HepG2 (cell line): ENCODE measurements at regions not wholly inside any gene's neighbourhood (a gene's known extent, or its start where the extent isn't known, plus 50 kb on each side); places are given as distances from the start of the nearest gene placed in this dataset.

Experiments used
- ATRX ChIP-seq: sonication (generic); formaldehyde crosslinking; IDR thresholded peaks from 2 replicates; pipeline ENCODE4 v1.4.0; 2020; ENCODE audit warnings: missing genetic modification reagents, borderline replicate concordance
- CAMTA2 ChIP-seq: sonication (generic); formaldehyde crosslinking; IDR thresholded peaks from 2 replicates; pipeline ENCODE4 v1.4.0; 2020; ENCODE audit warnings: mild to moderate bottlenecking, missing genetic modification reagents, borderline replicate concordance
- CEBPB ChIP-seq: IDR thresholded peaks from 2 replicates; pipeline ENCODE4 v1.6.1; 2011; ENCODE audit warnings: low read depth, low read length, improper control_type of control experiment, borderline replicate concordance
- DNMT3B ChIP-seq: conservative IDR thresholded peaks from 2 replicates; pipeline ENCODE4 v1.6.1; 2016; ENCODE audit warnings: missing biosample characterization, control low read depth
- EHMT2 ChIP-seq: fragments of 200-600 bp; sonication (generic); IDR thresholded peaks from 2 replicates; pipeline ENCODE4 v1.7.0; 2017; ENCODE audit warnings: antibody characterized with exemption, low read depth, low read length, borderline replicate concordance
- IRF2 ChIP-seq: IDR thresholded peaks from 2 replicates; pipeline ENCODE4 v1.6.1; 2018; ENCODE audit warnings: missing genetic modification reagents, missing compliant biosample characterization
- RARG ChIP-seq: sonication (generic); formaldehyde crosslinking; IDR thresholded peaks from 2 replicates; pipeline ENCODE4 v1.4.0; 2020; ENCODE audit warnings: low read depth, mild to moderate bottlenecking, missing genetic modification reagents
- RFX1 ChIP-seq: fragments of 450-650 bp; IDR thresholded peaks from 2 replicates; pipeline ENCODE4 v1.6.1; 2017
- SP4 ChIP-seq: sonication (generic); formaldehyde crosslinking; IDR thresholded peaks from 2 replicates; pipeline ENCODE4 v1.8.1; 2023; ENCODE audit warnings: mild to moderate bottlenecking, missing genetic modification reagents
- TEAD2 ChIP-seq: sonication (generic); formaldehyde crosslinking; IDR thresholded peaks from 2 replicates; pipeline ENCODE4 v1.9.0; 2021; ENCODE audit warnings: missing genetic modification reagents
- UBTF ChIP-seq: sonication (generic); formaldehyde crosslinking; IDR thresholded peaks from 2 replicates; pipeline ENCODE4 v1.4.0; 2020; ENCODE audit warnings: mild to moderate bottlenecking, missing genetic modification reagents
- ZBTB43 ChIP-seq: sonication (generic); formaldehyde crosslinking; conservative IDR thresholded peaks from 2 replicates; pipeline ENCODE4 v1.4.0; 2020; ENCODE audit warnings: missing genetic modification reagents
- ZNF225 ChIP-seq: sonication (generic); formaldehyde crosslinking; IDR thresholded peaks from 2 replicates; pipeline ENCODE4 v1.4.0; 2020; ENCODE audit warnings: mild to moderate bottlenecking, missing genetic modification reagents
- ZNF550 ChIP-seq: sonication (generic); formaldehyde crosslinking; IDR thresholded peaks from 2 replicates; pipeline ENCODE4 v1.4.0; 2020; ENCODE audit warnings: mild to moderate bottlenecking, missing genetic modification reagents, borderline replicate concordance
- ZNF563 ChIP-seq: sonication (generic); formaldehyde crosslinking; IDR thresholded peaks from 2 replicates; pipeline ENCODE4 v1.8.0; 2022; ENCODE audit warnings: mild to moderate bottlenecking, moderate library complexity, missing genetic modification reagents
- ZNF577 ChIP-seq: sonication (generic); formaldehyde crosslinking; IDR thresholded peaks from 2 replicates; pipeline ENCODE4 v1.4.0; 2020; ENCODE audit warnings: mild to moderate bottlenecking, low read depth, missing genetic modification reagents, borderline replicate concordance
- ZNF800 ChIP-seq: sonication (generic); formaldehyde crosslinking; IDR thresholded peaks from 2 replicates; pipeline ENCODE4 v1.4.0; 2020; ENCODE audit warnings: missing genetic modification reagents
- TF ChIP-seq, protein P1 (sequence below): sonication (generic); formaldehyde crosslinking; IDR thresholded peaks from 2 replicates; pipeline ENCODE4 v1.5.1; 2020; ENCODE audit warnings: mild to moderate bottlenecking, missing genetic modification reagents, moderate library complexity
- TF ChIP-seq, protein P2 (sequence below): sonication (generic); formaldehyde crosslinking; IDR thresholded peaks from 2 replicates; pipeline ENCODE4 v1.8.1; 2023; ENCODE audit warnings: mild to moderate bottlenecking, moderate library complexity, missing genetic modification reagents

DNA sequence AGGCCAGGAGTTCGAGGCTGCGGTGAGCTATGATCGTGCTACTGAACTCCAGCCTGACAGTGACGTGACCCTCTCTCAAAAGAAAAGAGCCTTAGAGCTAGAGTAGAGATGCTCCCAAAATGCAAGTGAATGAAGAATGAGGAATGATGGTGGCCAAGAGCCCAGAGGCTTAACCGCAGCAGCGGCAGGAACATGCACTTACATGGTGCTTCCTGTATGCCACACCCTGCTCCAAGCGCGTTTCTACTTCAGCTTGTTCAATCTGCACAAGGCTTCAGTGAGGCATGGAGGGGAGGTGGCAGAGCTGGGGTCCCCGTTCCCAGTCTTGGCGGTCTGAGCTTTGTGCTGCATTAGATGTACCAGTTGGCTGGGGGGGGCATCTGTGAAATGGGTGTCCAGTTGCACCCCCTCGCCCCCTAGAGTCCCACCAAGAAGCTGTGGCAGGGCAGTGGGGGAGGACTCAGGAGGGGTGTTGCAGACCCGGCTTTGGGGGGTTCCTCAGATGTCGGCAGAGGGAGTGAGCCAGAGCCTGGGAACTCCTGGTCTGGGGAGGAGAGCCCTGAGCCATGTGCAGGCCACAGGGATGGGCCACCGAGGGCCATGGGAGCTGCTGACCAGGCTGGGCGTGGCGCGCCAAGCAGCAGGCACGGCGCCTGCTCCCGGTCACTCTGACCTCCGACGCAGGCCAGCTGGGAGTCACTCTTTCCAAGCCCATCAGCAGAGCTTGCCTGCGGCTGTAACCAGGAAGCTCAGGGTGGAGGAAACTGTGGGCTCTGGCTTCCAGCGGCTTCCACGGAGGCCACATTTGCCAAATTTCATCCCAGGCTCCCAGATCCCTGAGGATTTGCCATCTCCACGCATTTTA is 260.1 kb downstream of the PARN start (continued):
- TF ChIP-seq, protein P1, sequence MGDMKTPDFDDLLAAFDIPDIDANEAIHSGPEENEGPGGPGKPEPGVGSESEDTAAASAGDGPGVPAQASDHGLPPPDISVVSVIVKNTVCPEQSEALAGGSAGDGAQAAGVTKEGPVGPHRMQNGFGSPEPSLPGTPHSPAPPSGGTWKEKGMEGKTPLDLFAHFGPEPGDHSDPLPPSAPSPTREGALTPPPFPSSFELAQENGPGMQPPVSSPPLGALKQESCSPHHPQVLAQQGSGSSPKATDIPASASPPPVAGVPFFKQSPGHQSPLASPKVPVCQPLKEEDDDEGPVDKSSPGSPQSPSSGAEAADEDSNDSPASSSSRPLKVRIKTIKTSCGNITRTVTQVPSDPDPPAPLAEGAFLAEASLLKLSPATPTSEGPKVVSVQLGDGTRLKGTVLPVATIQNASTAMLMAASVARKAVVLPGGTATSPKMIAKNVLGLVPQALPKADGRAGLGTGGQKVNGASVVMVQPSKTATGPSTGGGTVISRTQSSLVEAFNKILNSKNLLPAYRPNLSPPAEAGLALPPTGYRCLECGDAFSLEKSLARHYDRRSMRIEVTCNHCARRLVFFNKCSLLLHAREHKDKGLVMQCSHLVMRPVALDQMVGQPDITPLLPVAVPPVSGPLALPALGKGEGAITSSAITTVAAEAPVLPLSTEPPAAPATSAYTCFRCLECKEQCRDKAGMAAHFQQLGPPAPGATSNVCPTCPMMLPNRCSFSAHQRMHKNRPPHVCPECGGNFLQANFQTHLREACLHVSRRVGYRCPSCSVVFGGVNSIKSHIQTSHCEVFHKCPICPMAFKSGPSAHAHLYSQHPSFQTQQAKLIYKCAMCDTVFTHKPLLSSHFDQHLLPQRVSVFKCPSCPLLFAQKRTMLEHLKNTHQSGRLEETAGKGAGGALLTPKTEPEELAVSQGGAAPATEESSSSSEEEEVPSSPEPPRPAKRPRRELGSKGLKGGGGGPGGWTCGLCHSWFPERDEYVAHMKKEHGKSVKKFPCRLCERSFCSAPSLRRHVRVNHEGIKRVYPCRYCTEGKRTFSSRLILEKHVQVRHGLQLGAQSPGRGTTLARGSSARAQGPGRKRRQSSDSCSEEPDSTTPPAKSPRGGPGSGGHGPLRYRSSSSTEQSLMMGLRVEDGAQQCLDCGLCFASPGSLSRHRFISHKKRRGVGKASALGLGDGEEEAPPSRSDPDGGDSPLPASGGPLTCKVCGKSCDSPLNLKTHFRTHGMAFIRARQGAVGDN (CRISPR knock-in tag): peak; percentile 47
- 0 out of 2 replicates have a peak, but pooled peaks have one; percentile 11 for TF ChIP-seq ZNF563 (CRISPR knock-in tag)
- TF ChIP-seq, protein P2, sequence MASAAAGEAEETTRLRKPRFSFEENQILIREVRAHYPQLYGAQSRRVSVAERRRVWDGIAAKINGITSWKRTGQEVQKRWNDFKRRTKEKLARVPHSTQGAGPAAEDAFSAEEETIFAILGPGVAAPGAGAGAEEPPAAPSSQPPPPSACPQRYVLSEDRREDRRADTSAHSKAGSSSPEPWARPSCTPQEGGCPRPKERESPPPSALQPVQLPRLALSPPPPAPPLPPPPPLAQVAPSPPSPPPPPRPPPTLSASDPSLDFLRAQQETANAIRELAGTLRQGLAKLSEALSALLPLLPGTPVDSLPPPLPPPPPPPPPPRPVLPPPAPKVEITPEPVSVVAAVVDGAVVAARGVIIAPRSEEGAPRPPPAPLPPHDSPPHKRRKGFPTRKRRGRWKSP: no peak
- no peak for TF ChIP-seq ZNF550 (CRISPR knock-in tag)
- no peak for TF ChIP-seq IRF2 (CRISPR knock-in tag)
- no peak for TF ChIP-seq RFX1
- no peak for TF ChIP-seq EHMT2
- TF ChIP-seq ATRX: no peak
- no peak for TF ChIP-seq DNMT3B (CRISPR knock-in tag)
- no peak for TF ChIP-seq SP4 (CRISPR knock-in tag)
- TF ChIP-seq ZBTB43 (CRISPR knock-in tag): no peak
- TF ChIP-seq ZNF225 (CRISPR knock-in tag): no peak
- no peak for TF ChIP-seq RARG (CRISPR knock-in tag)
- no peak for TF ChIP-seq ZNF577 (CRISPR knock-in tag)
- 0 out of 2 replicates have a peak, but pooled peaks have one; percentile 15 for TF ChIP-seq UBTF
- no peak for TF ChIP-seq TEAD2
- TF ChIP-seq ZNF800 (CRISPR knock-in tag): no peak
- no peak for TF ChIP-seq CAMTA2 (CRISPR knock-in tag)
- no peak for TF ChIP-seq CEBPB
